HepG2 (cell line): ENCODE measurements at regions not wholly inside any gene's neighbourhood (a gene's known extent, or its start where the extent isn't known, plus 50 kb on each side); places are given as distances from the start of the nearest gene placed in this dataset.

Experiments
- ATAC-seq: fragments of 200-7000 bp; cut with Tn5 transposase; 3 replicates; pipeline ENCODE4 v1.9.1; 2020; ENCODE audit warnings: mild to moderate bottlenecking, moderate library complexity
- BruUV-seq: library from RNA; stranded (reverse); fragments of 400-500 nt; replicated peaks from 2 replicates; lab custom pipeline; 2021; lab: Mats Ljungman, UMichigan
- CTCF ChIA-PET: fragments of 300-600 bp; formaldehyde crosslinking; extraction: SDS; loops from one replicate; lab custom pipeline; 2021; ENCODE audit warnings: low total read pairs, inconsistent platforms, low intra/inter-chr PET ratio; lab: Yijun Ruan, JAX
- POLR2A ChIA-PET: fragments of 350-600 bp; sonication (Branson Sonifier 250); formaldehyde crosslinking; loops from one replicate; lab custom pipeline; 2020; ENCODE audit warnings: antibody characterized with exemption, inconsistent platforms; lab: Yijun Ruan, JAX
- DNase-seq: peaks from one replicate; pipeline ENCODE4 v3.0.0-alpha.2; 2015; ENCODE audit warnings: low spot score
- FAIRE-seq: peaks from 3 replicates; lab custom pipeline; 2011; peaks lifted over from hg19 to GRCh38; lab: Jason Lieb, UNC
- H2AFZ ChIP-seq: one replicate; pipeline ENCODE4 v1.6.1; 2011; ENCODE audit warnings: low read length, inconsistent platforms
- H3K27ac ChIP-seq: fragments of 300-600 bp; 3 replicates; pipeline ENCODE4 v1.8.0; 2011; ENCODE audit warnings: mixed run types, mild to moderate bottlenecking, mixed read lengths, low read length, inconsistent platforms; ENCODE audit not compliant: insufficient read depth; ENCODE audit errors: extremely low read length
- H3K27me3 ChIP-seq, 2 experiments: fragments of 200-600 bp in 1 of 2; 2 replicates in 1 of 2; 3 replicates in 1 of 2; pipeline versions ENCODE4 v1.6.0 to v1.8.0; 2011; ENCODE audit warnings: low read length in 2 of 2, mild to moderate bottlenecking in 2 of 2, moderate library complexity in 2 of 2, inconsistent platforms in 1 of 2; ENCODE audit not compliant: insufficient read depth in 2 of 2, control insufficient read depth in 1 of 2
- H3K36me3 ChIP-seq, 2 experiments: fragments of 200-600 bp in 1 of 2; replicated peaks in 1 of 2; 2 replicates in 1 of 2; 3 replicates in 1 of 2; pipeline versions ENCODE4 v1.5.1 to v1.8.0; 2011; ENCODE audit warnings: low read length in 2 of 2, inconsistent platforms in 1 of 2; ENCODE audit not compliant: insufficient read depth in 2 of 2, control insufficient read depth in 1 of 2
- H3K4me1 ChIP-seq: 2 replicates; pipeline ENCODE4 v1.5.1; 2012; ENCODE audit warnings: low read length, inconsistent platforms; ENCODE audit not compliant: insufficient read depth
- H3K4me2 ChIP-seq: 2 replicates; pipeline ENCODE4 v1.6.0; 2011; ENCODE audit warnings: low read depth, low read length, inconsistent platforms
- H3K4me3 ChIP-seq, 3 experiments: fragments of 200-600 bp in 1 of 3; sonication (generic), shearing (Covaris generic) in 1 of 3; replicated peaks in 1 of 3; 2 replicates each; pipeline ENCODE4 v1.5.1; 2011 to 2016; ENCODE audit warnings: low read length in 3 of 3, inconsistent platforms in 2 of 3, low read depth in 2 of 3, mild to moderate bottlenecking in 2 of 3, control low read depth in 1 of 3, mixed read lengths in 1 of 3; ENCODE audit not compliant: insufficient read depth in 1 of 3
- H3K79me2 ChIP-seq: one replicate; pipeline ENCODE4 v1.6.1; 2011; ENCODE audit warnings: low read length, inconsistent platforms; ENCODE audit not compliant: insufficient read depth
- H3K9ac ChIP-seq: 2 replicates; pipeline ENCODE4 v1.6.0; 2011; ENCODE audit warnings: mild to moderate bottlenecking, low read depth, low read length, inconsistent platforms; ENCODE audit not compliant: insufficient read depth
- H3K9me3 ChIP-seq: 2 replicates; pipeline ENCODE4 v1.5.1; 2012; ENCODE audit warnings: mild to moderate bottlenecking, low read length
- H4K20me1 ChIP-seq: 2 replicates; pipeline ENCODE4 v1.6.0; 2011; ENCODE audit warnings: inconsistent platforms, mild to moderate bottlenecking, low read length, moderate library complexity; ENCODE audit not compliant: insufficient read depth
- NFE2 ChIP-seq: sonication (generic); formaldehyde crosslinking; IDR thresholded peaks from 2 replicates; pipeline ENCODE4 v1.4.0; 2020; ENCODE audit warnings: missing genetic modification reagents
- PHF21A ChIP-seq: sonication (generic); formaldehyde crosslinking; IDR thresholded peaks from 2 replicates; pipeline ENCODE4 v1.5.0; 2020; ENCODE audit warnings: mild to moderate bottlenecking, missing genetic modification reagents
- SRSF9 ChIP-seq: fragments of 200-400 bp; formaldehyde crosslinking; IDR thresholded peaks from 2 replicates; pipeline ENCODE4 v1.6.1; 2018; ENCODE audit warnings: borderline replicate concordance, mild to moderate bottlenecking, low read depth, low read length; ENCODE audit not compliant: insufficient read depth, poor library complexity, severe bottlenecking
- TAF1 ChIP-seq: sonication (generic); formaldehyde crosslinking; IDR thresholded peaks from 2 replicates; pipeline ENCODE4 v1.4.0; 2020; ENCODE audit warnings: missing genetic modification reagents
- YEATS2 ChIP-seq: sonication (generic); formaldehyde crosslinking; IDR thresholded peaks from 2 replicates; pipeline ENCODE4 v1.4.0; 2020; ENCODE audit warnings: missing genetic modification reagents, borderline replicate concordance
- ZMAT3 ChIP-seq: sonication (generic); formaldehyde crosslinking; conservative IDR thresholded peaks from 2 replicates; pipeline ENCODE4 v1.7.0; 2021; ENCODE audit warnings: missing genetic modification reagents
- ZNF251 ChIP-seq: sonication (generic); formaldehyde crosslinking; IDR thresholded peaks from 2 replicates; pipeline ENCODE4 v1.9.0; 2021; ENCODE audit warnings: mild to moderate bottlenecking, missing genetic modification reagents
- ZNF3 ChIP-seq: IDR thresholded peaks from 2 replicates; pipeline ENCODE4 v1.7.0; 2017; ENCODE audit warnings: inconsistent platforms
- ZNF326 ChIP-seq: sonication (generic); formaldehyde crosslinking; IDR thresholded peaks from 2 replicates; pipeline ENCODE4 v1.4.0; 2020; ENCODE audit warnings: missing genetic modification reagents, borderline replicate concordance
- ZNF350 ChIP-seq: sonication (generic); formaldehyde crosslinking; IDR thresholded peaks from 2 replicates; pipeline ENCODE4 v1.4.0; 2020; ENCODE audit warnings: mild to moderate bottlenecking, low read depth, missing genetic modification reagents, borderline replicate concordance
- WGBS: methylation state at CpG from one replicate; pipeline ENCODE4 v1.1.6; 2017; ENCODE audit warnings: low lambda C conversion rate; 5-methylcytosine and 5-hydroxymethylcytosine counted together
- in situ Hi-C: cut with HindIII; loops from 2 replicates; pipeline ENCODE4 v1.10.0; 2017; ENCODE audit warnings: low pct_unique_long_range_greater_than_20kb; ENCODE audit not compliant: extremely low pct_ligation_motif_present
- intact Hi-C: fragments of 100-400 bp; cut with micrococcal nuclease; formaldehyde crosslinking; loops from one replicate; pipeline ENCODE4 v1.10.0; 2022; ENCODE audit not compliant: unreplicated experiment
- TF ChIP-seq, protein P1 (sequence below): sonication (generic); formaldehyde crosslinking; IDR thresholded peaks from 2 replicates; pipeline ENCODE4 v1.8.0; 2022; ENCODE audit warnings: missing genetic modification reagents, mild to moderate bottlenecking, moderate library complexity, borderline replicate concordance
- TF ChIP-seq, protein P2 (sequence below): sonication (generic); formaldehyde crosslinking; IDR thresholded peaks from 2 replicates; pipeline ENCODE4 v1.8.1; 2022; ENCODE audit warnings: mild to moderate bottlenecking, missing genetic modification reagents

DNA sequence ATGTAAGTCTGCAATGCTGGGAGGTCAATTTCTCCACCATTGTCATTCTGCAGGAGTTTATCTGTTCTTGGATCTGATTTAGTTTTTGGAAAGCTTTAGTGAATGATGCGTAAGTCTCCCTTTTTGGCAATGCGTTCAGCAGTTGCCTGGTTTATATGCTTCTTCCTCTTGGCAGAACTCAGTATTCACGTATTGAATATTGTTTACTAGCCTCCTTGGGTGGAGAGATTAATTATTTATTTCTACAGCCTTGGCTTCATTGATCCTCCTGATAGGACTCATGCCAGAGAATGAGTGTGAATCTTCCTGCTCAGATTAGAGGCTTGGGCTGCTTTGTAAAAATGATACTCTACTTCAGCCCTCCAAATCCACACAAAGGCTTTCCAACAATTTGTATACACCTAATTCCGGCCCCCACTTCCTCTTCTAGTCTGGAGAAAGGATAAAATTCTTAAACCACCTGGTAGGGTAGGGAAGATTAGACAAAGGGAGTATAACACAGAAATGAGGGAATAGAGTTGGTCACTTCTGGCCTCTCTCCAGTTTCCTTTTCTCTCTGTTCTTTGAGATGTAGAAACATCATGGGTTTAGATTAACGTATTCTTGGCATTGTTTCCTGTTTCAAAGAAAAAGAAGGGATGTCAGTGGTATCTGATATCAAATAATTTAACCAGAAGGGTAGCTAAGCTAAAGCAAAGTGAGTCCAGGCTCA, 929.8 kb downstream of the KCNJ2 start:
- in situ Hi-C loops (no loop called here), intact Hi-C loops (no loop called here)
- H3K27me3 ChIP-seq: no peaks in the 10 kb centered on the region
- H3K4me1 ChIP-seq: no peaks in the 10 kb centered on the region
- POLR2A ChIA-PET: no interaction called here
- no peaks in the 10 kb centered on the region for H3K79me2 ChIP-seq
- no peak for FAIRE-seq
- TF ChIP-seq ZNF251 (CRISPR knock-in tag): no peak
- TF ChIP-seq, protein P1, sequence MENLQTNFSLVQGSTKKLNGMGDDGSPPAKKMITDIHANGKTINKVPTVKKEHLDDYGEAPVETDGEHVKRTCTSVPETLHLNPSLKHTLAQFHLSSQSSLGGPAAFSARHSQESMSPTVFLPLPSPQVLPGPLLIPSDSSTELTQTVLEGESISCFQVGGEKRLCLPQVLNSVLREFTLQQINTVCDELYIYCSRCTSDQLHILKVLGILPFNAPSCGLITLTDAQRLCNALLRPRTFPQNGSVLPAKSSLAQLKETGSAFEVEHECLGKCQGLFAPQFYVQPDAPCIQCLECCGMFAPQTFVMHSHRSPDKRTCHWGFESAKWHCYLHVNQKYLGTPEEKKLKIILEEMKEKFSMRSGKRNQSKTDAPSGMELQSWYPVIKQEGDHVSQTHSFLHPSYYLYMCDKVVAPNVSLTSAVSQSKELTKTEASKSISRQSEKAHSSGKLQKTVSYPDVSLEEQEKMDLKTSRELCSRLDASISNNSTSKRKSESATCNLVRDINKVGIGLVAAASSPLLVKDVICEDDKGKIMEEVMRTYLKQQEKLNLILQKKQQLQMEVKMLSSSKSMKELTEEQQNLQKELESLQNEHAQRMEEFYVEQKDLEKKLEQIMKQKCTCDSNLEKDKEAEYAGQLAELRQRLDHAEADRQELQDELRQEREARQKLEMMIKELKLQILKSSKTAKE (CRISPR knock-in tag): no peak
- TF ChIP-seq ZMAT3 (CRISPR knock-in tag): no peak
- no peak for TF ChIP-seq PHF21A (CRISPR knock-in tag)
- TF ChIP-seq, protein P2, sequence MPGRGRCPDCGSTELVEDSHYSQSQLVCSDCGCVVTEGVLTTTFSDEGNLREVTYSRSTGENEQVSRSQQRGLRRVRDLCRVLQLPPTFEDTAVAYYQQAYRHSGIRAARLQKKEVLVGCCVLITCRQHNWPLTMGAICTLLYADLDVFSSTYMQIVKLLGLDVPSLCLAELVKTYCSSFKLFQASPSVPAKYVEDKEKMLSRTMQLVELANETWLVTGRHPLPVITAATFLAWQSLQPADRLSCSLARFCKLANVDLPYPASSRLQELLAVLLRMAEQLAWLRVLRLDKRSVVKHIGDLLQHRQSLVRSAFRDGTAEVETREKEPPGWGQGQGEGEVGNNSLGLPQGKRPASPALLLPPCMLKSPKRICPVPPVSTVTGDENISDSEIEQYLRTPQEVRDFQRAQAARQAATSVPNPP (CRISPR knock-in tag): no peak
- TF ChIP-seq SRSF9: no peak
- TF ChIP-seq ZNF326 (CRISPR knock-in tag): no peak
- no peak for TF ChIP-seq ZNF350
- TF ChIP-seq ZNF3 (CRISPR knock-in tag): no peak
- TF ChIP-seq YEATS2 (CRISPR knock-in tag): no peak
- TF ChIP-seq TAF1: no peak
- no peak for TF ChIP-seq NFE2 (CRISPR knock-in tag)
- no peaks in the 10 kb centered on the region for H3K36me3 ChIP-seq
- no peak overlapping the region for H2AFZ ChIP-seq
- H4K20me1 ChIP-seq: no peaks in the 10 kb centered on the region
- no peak overlapping the region for H3K4me2 ChIP-seq
- H3K9me3 ChIP-seq: peaks cover 44% of the 10 kb centered on the region
- no peak for ATAC-seq
- no peak overlapping the region for H3K9ac ChIP-seq
- DNase-seq: no peak
- CTCF ChIA-PET: no interaction called here
- no peak overlapping the region for H3K4me3 ChIP-seq
- H3K27ac ChIP-seq: no peak overlapping the region
- BruUV-seq: no TSS peak
- 39% methylated on average over 5 of the region's 5 CpGs for WGBS
